GM12878 (cell line): ENCODE measurements at regions not wholly inside any gene's neighbourhood (a gene's known extent, or its start where the extent isn't known, plus 50 kb on each side); places are given as distances from the start of the nearest gene placed in this dataset.

Experiments
- ATAC-seq: fragments of 200-7000 bp; cut with Tn5 transposase; 3 replicates; pipeline ENCODE4 v1.9.1; 2020; ENCODE audit warnings: mild to moderate bottlenecking, moderate library complexity
- BruUV-seq: library from RNA; stranded (reverse); fragments of 400-500 nt; replicated peaks from 2 replicates; lab custom pipeline; 2021; lab: Mats Ljungman, UMichigan
- CTCF ChIA-PET: fragments of 300-600 bp; sonication (Branson Sonifier 250); formaldehyde crosslinking; extraction: SDS; loops from one replicate; lab custom pipeline; 2021; ENCODE audit warnings: inconsistent platforms; lab: Yijun Ruan, JAX
- POLR2A ChIA-PET: fragments of 350-600 bp; formaldehyde crosslinking; extraction: SDS; loops from one replicate; lab custom pipeline; 2021; ENCODE audit warnings: inconsistent platforms; lab: Charles Lee
- RAD21 ChIA-PET: fragments of 300-600 bp; sonication (Branson Sonifier 250); formaldehyde crosslinking; loops from one replicate; lab custom pipeline; 2023; ENCODE audit warnings: antibody characterized with exemption; ENCODE audit not compliant: unreplicated experiment; lab: Charles Lee
- SMC1A ChIA-PET: fragments of 300-600 bp; sonication (Branson Sonifier 250); formaldehyde crosslinking; loops from one replicate; lab custom pipeline; 2023; ENCODE audit not compliant: unreplicated experiment, uncharacterized antibody; lab: Charles Lee
- DNase-seq: peaks from one replicate; pipeline ENCODE4 v3.0.0-alpha.2; 2011; ENCODE audit warnings: low read depth, low spot score
- FAIRE-seq: peaks from 3 replicates; lab custom pipeline; 2011; peaks lifted over from hg19 to GRCh38; lab: Jason Lieb, UNC
- H2AFZ ChIP-seq: 2 replicates; pipeline ENCODE4 v1.6.0; 2011; ENCODE audit warnings: low read depth, low read length, control low read depth; ENCODE audit not compliant: control insufficient read depth
- H3K27ac ChIP-seq: 2 replicates; pipeline ENCODE4 v1.5.1; 2011; ENCODE audit warnings: control low read depth; ENCODE audit not compliant: control insufficient read depth, insufficient read depth
- H3K27me3 ChIP-seq, 2 experiments: replicated peaks in 1 of 2; 2 replicates each; pipeline versions ENCODE4 v1.6.0 to v1.6.1; 2011; ENCODE audit warnings: low read length in 1 of 2; ENCODE audit not compliant: control insufficient read depth in 2 of 2, insufficient read depth in 2 of 2
- H3K36me3 ChIP-seq, 2 experiments: 2 replicates each; pipeline ENCODE4 v1.5.1; 2011; ENCODE audit warnings: low read length in 1 of 2; ENCODE audit not compliant: control insufficient read depth in 2 of 2, insufficient read depth in 2 of 2
- H3K4me1 ChIP-seq: 2 replicates; pipeline ENCODE4 v1.6.1; 2011; ENCODE audit warnings: mild to moderate bottlenecking, low read length, moderate library complexity, mixed read lengths; ENCODE audit not compliant: control insufficient read depth, insufficient read depth
- H3K4me2 ChIP-seq: 2 replicates; pipeline ENCODE4 v1.6.0; 2011; ENCODE audit warnings: control low read depth; ENCODE audit not compliant: control insufficient read depth, insufficient read depth
- H3K4me3 ChIP-seq: fragments of 200-600 bp; sonication (generic); 2 replicates; pipeline ENCODE4 v1.5.1; 2016
- H3K79me2 ChIP-seq: 2 replicates; pipeline ENCODE4 v1.6.0; 2011; ENCODE audit warnings: low read length; ENCODE audit not compliant: control insufficient read depth, insufficient read depth
- H3K9ac ChIP-seq: 2 replicates; pipeline ENCODE4 v1.8.0; 2011; ENCODE audit warnings: low read length, control low read depth, mixed read lengths; ENCODE audit not compliant: control insufficient read depth, insufficient read depth
- H3K9me3 ChIP-seq: replicated peaks from 3 replicates; pipeline ENCODE4 v1.5.1; 2011; ENCODE audit warnings: mild to moderate bottlenecking, low read length; ENCODE audit not compliant: control insufficient read depth, insufficient read depth
- H4K20me1 ChIP-seq: 2 replicates; pipeline ENCODE4 v1.6.0; 2011; ENCODE audit not compliant: control insufficient read depth, insufficient read depth
- FOXK2 ChIP-seq: fragments of 450-650 bp; IDR thresholded peaks from 2 replicates; pipeline ENCODE4 v1.6.1; 2017; ENCODE audit warnings: mild to moderate bottlenecking, moderate library complexity
- HDGF ChIP-seq: fragments of 450-650 bp; IDR thresholded peaks from 2 replicates; pipeline ENCODE4 v1.6.1; 2016; ENCODE audit warnings: antibody characterized with exemption
- MYB ChIP-seq: fragments of 150-350 bp; IDR thresholded peaks from 2 replicates; pipeline ENCODE4 v1.6.1; 2014; ENCODE audit warnings: mild to moderate bottlenecking, low read depth, low read length, borderline replicate concordance
- SMAD1 ChIP-seq: fragments of 450-650 bp; IDR thresholded peaks from 2 replicates; pipeline ENCODE4 v1.6.1; 2018; ENCODE audit warnings: mild to moderate bottlenecking, low read depth; ENCODE audit not compliant: partially characterized antibody
- SMAD5 ChIP-seq: IDR thresholded peaks from 2 replicates; pipeline ENCODE4 v1.6.1; 2016; ENCODE audit warnings: antibody characterized with exemption, low read depth
- SP1 ChIP-seq: IDR thresholded peaks from one replicate; pipeline ENCODE4 v1.6.1; 2011; ENCODE audit warnings: low read depth, low read length
- in situ Hi-C: fragments of 300-500 bp; cut with MboI; formaldehyde crosslinking; loops from 9 replicates; pipeline ENCODE4 v1.14.3; 2018; ENCODE audit warnings: mixed read lengths
- intact Hi-C: fragments of 100-400 bp; cut with micrococcal nuclease; formaldehyde crosslinking; loops from one replicate; pipeline ENCODE4 v1.14.2; 2022; ENCODE audit not compliant: unreplicated experiment
- TF ChIP-seq, protein P1 (sequence below): fragments of 450-650 bp; formaldehyde crosslinking; IDR thresholded peaks from 2 replicates; pipeline ENCODE4 v1.5.0; 2022; ENCODE audit warnings: mild to moderate bottlenecking, missing genetic modification characterization

DNA sequence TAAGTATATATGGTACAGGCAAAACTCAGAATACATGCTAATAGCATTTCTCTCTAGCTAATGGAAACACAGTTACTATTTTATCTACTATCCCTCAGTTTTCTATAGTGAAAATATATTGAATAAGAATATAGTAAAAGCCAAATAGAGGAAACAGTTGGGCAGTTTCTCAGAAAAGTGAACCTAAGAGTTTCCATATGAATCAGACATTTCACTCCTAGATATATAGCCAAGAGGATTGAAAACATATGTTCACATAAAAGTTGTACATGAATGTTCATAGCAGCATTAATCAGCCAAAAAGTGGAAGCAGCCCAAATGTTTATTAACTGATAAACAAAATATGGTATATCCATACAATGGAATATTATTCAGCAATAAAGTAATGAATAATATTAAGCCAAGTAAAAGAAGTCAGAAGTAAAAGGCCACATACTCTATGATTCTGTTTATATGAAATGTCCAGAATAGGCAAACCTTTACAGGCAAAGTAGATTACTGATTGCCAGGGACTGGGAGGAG, 134.6 kb downstream of the CYB561 start:
- Histone ChIP-seq H3K9ac (no peak overlapping the region), H3K27ac (no peak overlapping the region), H3K36me3 (no peaks in the 10 kb centered on the region), H3K79me2 (no peaks in the 10 kb centered on the region), H3K27me3 (no peaks in the 10 kb centered on the region), H2AFZ (no peak overlapping the region), H3K4me3 (no peak overlapping the region), H3K9me3 (no peaks in the 10 kb centered on the region), H3K4me1 (no peaks in the 10 kb centered on the region), H3K4me2 (no peak overlapping the region), H4K20me1 (no peaks in the 10 kb centered on the region)
- no peak for DNase-seq
- ATAC-seq = no peak
- ChIA-PET POLR2A (no interaction called here), RAD21 (no interaction called here), SMC1A (interaction anchor here (1.1 kb wide), 1 partner anchor 305 kb away, joined by 3 read pairs; no protein-coding TSS in a partner anchor), CTCF (no interaction called here)
- intact Hi-C loops = no loop called here
- BruUV-seq = no TSS peak
- no peak for FAIRE-seq
- TF ChIP-seq, protein P1, sequence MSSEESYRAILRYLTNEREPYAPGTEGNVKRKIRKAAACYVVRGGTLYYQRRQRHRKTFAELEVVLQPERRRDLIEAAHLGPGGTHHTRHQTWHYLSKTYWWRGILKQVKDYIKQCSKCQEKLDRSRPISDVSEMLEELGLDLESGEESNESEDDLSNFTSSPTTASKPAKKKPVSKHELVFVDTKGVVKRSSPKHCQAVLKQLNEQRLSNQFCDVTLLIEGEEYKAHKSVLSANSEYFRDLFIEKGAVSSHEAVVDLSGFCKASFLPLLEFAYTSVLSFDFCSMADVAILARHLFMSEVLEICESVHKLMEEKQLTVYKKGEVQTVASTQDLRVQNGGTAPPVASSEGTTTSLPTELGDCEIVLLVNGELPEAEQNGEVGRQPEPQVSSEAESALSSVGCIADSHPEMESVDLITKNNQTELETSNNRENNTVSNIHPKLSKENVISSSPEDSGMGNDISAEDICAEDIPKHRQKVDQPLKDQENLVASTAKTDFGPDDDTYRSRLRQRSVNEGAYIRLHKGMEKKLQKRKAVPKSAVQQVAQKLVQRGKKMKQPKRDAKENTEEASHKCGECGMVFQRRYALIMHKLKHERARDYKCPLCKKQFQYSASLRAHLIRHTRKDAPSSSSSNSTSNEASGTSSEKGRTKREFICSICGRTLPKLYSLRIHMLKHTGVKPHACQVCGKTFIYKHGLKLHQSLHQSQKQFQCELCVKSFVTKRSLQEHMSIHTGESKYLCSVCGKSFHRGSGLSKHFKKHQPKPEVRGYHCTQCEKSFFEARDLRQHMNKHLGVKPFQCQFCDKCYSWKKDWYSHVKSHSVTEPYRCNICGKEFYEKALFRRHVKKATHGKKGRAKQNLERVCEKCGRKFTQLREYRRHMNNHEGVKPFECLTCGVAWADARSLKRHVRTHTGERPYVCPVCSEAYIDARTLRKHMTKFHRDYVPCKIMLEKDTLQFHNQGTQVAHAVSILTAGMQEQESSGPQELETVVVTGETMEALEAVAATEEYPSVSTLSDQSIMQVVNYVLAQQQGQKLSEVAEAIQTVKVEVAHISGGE (CRISPR knock-in tag) = no peak
- TF ChIP-seq FOXK2 (no peak), SMAD1 (no peak), SP1 (no peak), SMAD5 (no peak), HDGF (no peak), MYB (no peak)
- in situ Hi-C loops = no loop called here
